ENCODE measurements at regions not wholly inside any gene's neighbourhood (a gene's known extent, or its start where the extent isn't known, plus 50 kb on each side); places are given as distances from the start of the nearest gene placed in this dataset.

DNA sequence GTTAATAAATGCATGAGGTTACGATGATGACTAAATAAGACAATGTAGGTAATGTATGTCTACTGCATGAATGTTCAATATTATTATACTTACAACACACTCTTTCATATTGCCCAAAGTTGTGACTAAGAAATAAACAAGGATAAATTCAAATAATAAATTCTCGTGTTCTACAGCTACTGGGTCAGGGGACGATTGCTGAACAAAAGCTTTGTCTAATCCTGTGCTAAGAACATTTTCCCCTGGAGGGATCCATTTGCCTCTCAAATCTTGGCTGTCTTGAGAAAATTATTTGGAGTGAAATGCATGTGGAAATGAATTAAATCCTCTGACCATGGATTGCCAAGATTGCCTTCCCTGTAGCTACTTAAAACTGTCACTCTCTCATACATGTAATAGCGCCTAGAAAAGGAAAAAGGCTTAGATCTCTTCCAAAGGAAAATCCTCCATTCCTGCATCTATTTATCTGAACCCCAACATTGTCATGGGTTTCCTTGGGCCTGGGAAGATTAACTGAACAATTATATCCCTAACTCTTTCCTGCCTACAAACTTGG lies 893.8 kb upstream of the ACO1 start (continued):
- TF ChIP-seq, protein P1, sequence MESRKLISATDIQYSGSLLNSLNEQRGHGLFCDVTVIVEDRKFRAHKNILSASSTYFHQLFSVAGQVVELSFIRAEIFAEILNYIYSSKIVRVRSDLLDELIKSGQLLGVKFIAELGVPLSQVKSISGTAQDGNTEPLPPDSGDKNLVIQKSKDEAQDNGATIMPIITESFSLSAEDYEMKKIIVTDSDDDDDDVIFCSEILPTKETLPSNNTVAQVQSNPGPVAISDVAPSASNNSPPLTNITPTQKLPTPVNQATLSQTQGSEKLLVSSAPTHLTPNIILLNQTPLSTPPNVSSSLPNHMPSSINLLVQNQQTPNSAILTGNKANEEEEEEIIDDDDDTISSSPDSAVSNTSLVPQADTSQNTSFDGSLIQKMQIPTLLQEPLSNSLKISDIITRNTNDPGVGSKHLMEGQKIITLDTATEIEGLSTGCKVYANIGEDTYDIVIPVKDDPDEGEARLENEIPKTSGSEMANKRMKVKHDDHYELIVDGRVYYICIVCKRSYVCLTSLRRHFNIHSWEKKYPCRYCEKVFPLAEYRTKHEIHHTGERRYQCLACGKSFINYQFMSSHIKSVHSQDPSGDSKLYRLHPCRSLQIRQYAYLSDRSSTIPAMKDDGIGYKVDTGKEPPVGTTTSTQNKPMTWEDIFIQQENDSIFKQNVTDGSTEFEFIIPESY (IDR thresholded peaks at IDR 0.05; ENCODE audit: extremely low read depth, insufficient replicate concordance, low read length): no peak

DNA sequence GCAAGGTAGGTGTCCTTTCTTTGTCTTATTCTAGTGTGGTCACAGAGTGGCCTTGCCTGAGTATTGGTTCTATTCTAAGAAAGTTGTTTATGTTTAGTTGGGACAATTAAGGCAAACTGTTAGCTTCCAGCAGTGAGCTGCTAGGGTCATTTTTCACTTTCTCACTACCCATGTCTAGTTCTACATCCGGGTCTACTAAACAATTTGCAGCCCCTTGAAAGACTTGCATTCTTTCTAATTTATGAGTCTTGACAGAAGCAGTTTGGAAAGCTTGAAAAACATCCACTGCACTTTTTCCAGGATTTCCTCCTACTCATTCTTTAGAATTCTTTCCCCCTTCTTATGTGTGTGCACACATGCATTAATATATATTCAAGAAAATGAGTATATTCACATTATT lies 892.2 kb upstream of the ACO1 start:
- intact Hi-C loops (cut with micrococcal nuclease): loop anchor here (10.0 kb wide), 1 partner anchor 57 kb away; no protein-coding TSS in a partner anchor
- H3K9ac ChIP-seq (ENCODE audit: low read length): no peak overlapping the region
- ChIA-PET CTCF (no interaction called here), POLR2A (no interaction called here), RAD21 (ENCODE audit: low non-redundant PET in 1 of 2, low total read pairs in 2 of 2, uncharacterized antibody in 2 of 2, unreplicated experiment in 2 of 2) (no interaction called here)
- no peaks in the 10 kb centered on the region for H3K9me3 ChIP-seq (ENCODE audit: control insufficient read depth in 1 of 2, insufficient read depth in 1 of 2, low read depth in 1 of 2, low read length in 2 of 2)
- H3K9me2 ChIP-seq (ENCODE audit: insufficient read depth): no peaks in the 10 kb centered on the region
- no peaks in the 10 kb centered on the region for H3K4me1 ChIP-seq (ENCODE audit: control insufficient read depth in 1 of 2, insufficient read depth in 2 of 2, low read length in 2 of 2)
- TF ChIP-seq ZFX (IDR thresholded peaks at IDR 0.05): no peak
- no peak for TF ChIP-seq SRF (IDR thresholded peaks at IDR 0.05; ENCODE audit: low read depth)
- TF ChIP-seq, protein P2, sequence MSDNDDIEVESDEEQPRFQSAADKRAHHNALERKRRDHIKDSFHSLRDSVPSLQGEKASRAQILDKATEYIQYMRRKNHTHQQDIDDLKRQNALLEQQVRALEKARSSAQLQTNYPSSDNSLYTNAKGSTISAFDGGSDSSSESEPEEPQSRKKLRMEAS (IDR thresholded peaks at IDR 0.05): no peak
- TF ChIP-seq, protein P3, sequence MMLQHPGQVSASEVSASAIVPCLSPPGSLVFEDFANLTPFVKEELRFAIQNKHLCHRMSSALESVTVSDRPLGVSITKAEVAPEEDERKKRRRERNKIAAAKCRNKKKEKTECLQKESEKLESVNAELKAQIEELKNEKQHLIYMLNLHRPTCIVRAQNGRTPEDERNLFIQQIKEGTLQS (IDR thresholded peaks at IDR 0.05): no peak
- TF ChIP-seq POLR2AphosphoS5 (IDR thresholded peaks at IDR 0.05; ENCODE audit: low read depth, low read length): no peak
- no TSS peak for BruUV-seq (replicated peaks)
- no peak overlapping the region for H2AFZ ChIP-seq (ENCODE audit: low read depth, low read length, poor library complexity, severe bottlenecking)
- no peaks in the 10 kb centered on the region for H3K27me3 ChIP-seq (ENCODE audit: insufficient read depth, low read length)
- no peaks in the 10 kb centered on the region for H4K20me1 ChIP-seq (ENCODE audit: insufficient read depth)
- no peak for ATAC-seq
- no peaks in the 10 kb centered on the region for H3K79me2 ChIP-seq (ENCODE audit: insufficient read depth, low read length)
- no peak for DNase-seq (ENCODE audit: low read depth, low spot score)
- H3K4me3 ChIP-seq (replicated peaks in 1 of 2; ENCODE audit: low read depth in 1 of 2, low read length in 2 of 2): no peak overlapping the region
- no peak overlapping the region for H3K4me2 ChIP-seq (ENCODE audit: low read length)
- no peak overlapping the region for H3K27ac ChIP-seq (ENCODE audit: low read depth, low read length)
- H3K36me3 ChIP-seq (ENCODE audit: control insufficient read depth in 1 of 2, insufficient read depth in 2 of 2, low read length in 2 of 2): no peaks in the 10 kb centered on the region
